Stimulated activated CD4-positive, alpha-beta T cell treated with anti-CD3 and anti-CD28 coated beads, Interleukin-4, amount 100 ng/mL, for 4 hours (primary cell): ENCODE measurements at regions not wholly inside any gene's neighbourhood (a gene's known extent, or its start where the extent isn't known, plus 50 kb on each side); places are given as distances from the start of the nearest gene placed in this dataset.
"Not testable (repeated sequence)": the region's sequence is repeated elsewhere in the genome, so short reads cannot be mapped to it uniquely, and the experiment has no call there.

Source experiments
- DNase-seq, 2 experiments: peaks; one replicate each; pipeline ENCODE4 v3.0.0-alpha.2; 2020

GRCh38 chr4:53919535-53919934 is 144.9 kb downstream of the CHIC2 start:
- no peak for DNase-seq

- DNase-seq: no peak
Measured at GRCh38 chr4:53917729-53918128, 146.7 kb downstream of the CHIC2 start.

DNA sequence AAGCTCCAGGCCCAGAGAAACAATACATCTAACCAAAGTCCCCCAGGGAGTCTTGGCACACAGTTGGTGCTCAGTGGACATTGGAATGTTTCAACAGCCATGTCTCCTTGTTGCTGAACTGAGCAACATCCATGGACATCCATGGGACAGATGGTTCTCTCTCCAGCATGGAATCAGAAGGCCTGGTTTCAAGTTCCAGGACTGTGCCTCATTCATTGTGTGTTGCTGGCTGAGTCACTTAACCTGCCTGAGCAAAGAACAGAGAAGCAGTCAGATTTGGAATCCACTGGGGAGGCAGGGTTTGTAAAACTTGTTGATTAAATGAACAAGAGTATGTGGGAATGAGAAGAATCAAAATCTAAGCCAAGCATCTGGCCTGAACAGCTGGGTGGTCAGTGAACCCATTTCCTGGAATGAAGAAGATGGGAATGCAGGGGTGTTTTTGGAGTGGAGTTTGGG is 147.9 kb downstream of the CHIC2 start:
- no peak for DNase-seq

DNA sequence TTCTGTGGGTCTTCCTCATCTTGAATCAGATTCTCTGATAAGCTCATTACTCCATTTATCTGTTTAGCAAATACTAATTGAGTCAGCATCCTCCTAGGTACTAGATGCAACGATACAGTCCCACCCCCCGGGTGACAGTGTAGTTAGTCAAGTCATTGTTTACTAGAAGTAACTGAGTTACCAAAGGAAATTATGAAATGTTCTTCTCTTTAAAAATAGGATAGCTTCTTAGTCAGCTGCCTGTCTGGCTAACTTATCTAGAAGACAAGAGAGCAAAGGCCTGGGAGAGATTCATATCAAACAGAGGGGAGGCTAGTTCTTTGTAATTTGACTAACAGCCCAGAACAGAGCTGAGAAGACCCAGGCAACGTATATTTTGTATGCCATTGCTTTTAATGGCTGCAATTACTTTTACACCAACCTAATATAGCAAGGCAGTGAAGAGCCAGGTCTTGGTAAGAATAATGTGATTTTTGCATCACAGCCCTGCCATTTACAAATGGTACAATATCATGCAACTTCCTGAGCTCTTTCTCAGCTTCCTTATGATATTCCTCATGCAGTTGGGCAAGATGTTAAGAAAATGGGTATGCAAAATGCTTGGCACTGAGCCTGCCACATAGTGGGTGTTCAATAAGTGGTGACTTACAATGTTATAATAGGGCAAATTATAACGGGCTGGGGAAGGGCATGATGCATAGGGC is 149.9 kb downstream of the CHIC2 start:
- DNase-seq: no peak

GRCh38 chr4:53913771-53914170 is 150.6 kb downstream of the CHIC2 start:
- no peak for DNase-seq

DNA sequence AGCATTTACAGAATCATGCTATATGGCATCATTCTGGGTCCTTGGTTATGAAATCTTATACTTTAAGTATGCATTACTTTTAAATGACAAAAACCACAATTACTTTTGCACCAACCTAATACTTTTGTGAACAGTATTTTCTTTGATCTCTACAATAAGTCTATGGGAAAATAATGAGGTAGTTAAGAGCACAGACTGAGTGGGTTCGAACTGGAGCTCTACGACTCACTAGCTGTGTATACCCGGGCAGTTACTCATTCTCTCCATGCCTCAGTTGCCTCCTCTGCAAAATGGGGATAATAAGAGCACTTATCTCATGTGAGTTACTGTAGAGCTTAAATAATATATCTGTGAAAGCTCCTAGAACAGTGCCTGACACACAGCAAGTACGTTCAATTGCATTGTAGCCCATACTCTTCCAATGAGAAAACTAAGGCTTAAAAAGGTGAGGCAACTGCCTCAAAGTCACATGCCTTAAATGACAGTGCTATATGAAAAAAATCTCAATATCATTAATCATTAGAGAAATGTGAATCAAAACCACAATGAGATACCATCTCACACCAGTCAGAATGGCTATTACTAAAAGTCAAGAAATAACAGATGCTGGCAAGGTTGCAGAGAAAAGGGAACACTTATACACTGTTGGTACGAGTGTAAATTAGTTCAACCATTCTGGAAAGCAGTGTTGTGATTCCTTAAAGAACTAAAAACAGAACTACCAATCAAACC is 151.5 kb downstream of the CHIC2 start:
- DNase-seq: no peak

DNA sequence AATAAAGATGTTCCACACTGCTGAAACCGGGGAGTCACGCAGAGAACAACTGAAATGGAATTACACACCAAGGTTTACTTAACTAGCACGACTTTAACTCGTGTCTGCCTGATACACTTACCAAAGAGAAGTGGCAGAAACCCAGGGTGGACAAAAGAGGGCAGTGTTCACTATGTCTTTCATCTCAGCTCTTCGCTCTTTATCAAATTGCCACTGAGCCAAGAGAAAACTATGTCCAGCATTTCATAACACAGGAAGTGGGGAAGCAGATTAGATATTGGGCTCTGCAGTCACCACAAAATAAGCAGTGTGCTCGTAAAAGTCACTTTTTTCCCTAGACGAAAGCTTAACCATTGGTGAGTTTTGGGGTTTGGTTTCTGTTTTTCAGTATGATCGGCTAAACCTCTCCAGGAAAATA is 155.7 kb downstream of the CHIC2 start:
- no peak for DNase-seq

DNA sequence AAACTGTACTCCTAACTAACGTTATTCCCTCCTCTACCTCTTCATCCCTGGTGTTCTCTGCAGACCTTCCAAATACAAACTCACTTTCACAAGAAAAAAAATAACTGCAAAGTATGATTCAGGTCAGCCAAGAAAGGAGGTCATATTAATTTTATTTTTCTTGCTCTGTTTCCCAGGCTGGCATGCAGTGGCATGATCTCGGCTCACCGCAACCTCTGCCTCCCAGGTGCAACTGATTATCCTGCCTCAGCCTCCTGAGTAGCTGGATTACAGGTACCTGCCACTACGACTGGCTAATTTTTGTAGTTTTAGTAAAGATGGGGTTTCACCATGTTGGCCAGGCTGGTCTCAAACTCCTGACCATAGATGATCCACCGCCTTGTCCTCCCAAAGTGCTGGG is 156.6 kb downstream of the CHIC2 start:
- no peak for DNase-seq

GRCh38 chr4:53906606-53907190 is 157.7 kb downstream of the CHIC2 start:
- DNase-seq: no peak

- no peak for DNase-seq
Measured at GRCh38 chr4:53905941-53906377, 158.4 kb downstream of the CHIC2 start.

DNA sequence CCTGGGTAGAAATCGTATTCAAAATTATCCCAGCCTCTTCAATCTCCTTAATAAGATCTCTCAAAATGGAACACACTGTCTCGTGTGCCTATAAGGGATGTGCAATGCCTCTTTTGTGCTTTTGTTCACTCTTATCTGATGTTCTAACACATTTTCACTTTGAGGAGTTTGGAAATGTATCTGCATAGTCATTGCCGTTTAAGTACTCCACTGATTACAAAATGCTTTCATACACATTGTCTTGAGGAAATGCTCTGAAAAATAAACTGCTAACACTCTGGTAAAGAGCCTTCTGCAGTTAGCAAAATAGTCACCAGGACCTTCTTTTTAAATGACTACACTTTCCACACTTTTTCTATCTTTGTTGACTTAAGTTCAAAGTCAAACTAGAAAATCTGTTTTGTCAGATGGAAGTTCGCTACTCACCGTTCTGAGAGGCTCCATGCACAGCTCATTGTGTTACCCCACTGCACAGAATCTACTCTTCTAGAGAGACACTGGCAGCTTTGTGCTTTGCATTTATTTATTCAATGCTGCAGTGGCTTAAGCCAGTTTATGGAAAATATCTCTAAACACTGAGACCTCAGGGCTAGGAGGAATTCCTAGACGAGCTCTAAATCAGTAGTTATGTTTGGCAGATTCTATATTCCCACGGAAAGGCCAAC is 159.0 kb downstream of the CHIC2 start:
- no peak for DNase-seq

GRCh38 chr4:53902786-53903185 is 161.6 kb downstream of the CHIC2 start:
- no peak for DNase-seq

GRCh38 chr4:53900271-53900649 is 164.1 kb downstream of the CHIC2 start:
- DNase-seq: no peak

GRCh38 chr4:53899586-53900270 is 164.7 kb downstream of the CHIC2 start:
- no peak for DNase-seq

DNA sequence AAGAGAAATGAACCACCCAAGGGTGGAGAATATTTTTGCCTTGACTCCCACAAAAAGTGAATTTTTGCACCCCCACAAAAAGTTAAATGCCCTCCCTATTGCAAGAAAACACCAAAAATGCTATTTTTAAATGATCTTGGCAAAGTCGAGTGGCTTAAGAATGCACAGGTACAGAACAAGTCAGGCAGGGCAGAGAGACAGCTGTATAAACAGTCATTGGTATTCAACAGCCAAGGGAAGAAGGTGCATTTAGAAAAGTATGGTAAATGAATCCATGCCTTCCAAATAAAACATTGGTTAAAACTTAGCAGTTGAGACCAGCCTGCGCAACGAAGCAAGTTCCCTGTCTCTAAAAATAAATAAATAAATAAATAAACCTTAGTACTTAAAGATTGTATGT is 169.3 kb downstream of the CHIC2 start:
- DNase-seq: no peak

- no peak for DNase-seq
Measured at GRCh38 chr4:53890461-53890860, 173.9 kb downstream of the CHIC2 start.

DNA sequence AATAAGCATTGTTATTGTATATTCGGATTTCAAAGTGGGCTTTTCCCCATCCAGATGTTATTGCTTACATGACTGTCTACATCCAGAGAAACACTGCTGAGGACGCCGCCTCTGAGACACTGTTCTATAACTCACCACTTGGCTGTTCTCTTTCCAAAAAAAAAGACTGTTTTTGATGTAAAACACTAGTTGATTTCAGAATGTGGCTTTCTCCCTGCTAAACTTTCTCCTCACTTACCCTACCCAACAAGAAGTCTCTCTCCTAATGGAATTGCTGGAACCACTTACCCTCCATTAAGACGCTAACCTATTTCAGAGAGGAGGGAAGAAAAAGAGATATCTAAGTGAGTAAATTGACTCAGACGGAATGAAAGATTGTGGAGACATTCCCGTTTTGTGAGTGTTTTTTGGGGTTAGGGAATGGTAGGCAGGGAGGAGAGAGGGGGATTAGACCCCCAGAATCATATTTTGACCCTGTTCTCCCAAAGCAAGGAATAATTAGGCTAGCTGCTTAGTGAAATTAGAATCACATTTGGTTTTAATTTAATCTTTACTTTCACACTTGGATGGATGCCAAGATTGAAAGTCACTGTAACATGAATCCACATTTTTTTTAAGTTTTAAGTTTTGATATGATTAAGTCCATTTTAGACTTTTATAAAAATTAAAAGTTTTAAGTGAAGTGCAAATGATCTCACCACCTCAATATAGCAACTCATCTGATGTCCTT is 174.9 kb downstream of the CHIC2 start:
- DNase-seq: no peak

- DNase-seq: no peak
Measured at GRCh38 chr4:53886090-53886489, 178.3 kb downstream of the CHIC2 start.

GRCh38 chr4:53885668-53886067 is 178.7 kb downstream of the CHIC2 start:
- no peak for DNase-seq

DNA sequence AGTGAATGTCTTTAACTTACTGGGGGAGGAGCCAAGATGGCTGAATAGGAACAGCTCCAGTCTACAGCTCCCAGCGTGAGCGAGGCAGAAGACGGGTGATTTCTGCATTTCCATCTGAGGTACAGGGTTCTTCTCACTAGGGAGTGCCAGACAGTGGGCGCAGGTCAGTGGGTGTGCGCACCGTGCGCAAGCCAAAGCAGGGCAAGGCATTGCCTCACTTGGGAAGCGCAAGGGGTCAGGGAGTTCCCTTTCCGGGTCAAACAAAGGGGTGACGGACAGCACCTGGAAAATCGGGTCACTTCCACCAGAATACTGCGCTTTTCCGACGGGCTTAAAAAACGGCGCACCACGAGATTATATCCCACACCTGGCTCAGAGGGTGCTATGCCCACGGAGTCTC is 187.3 kb downstream of the CHIC2 start:
- not testable (repeated sequence) for DNase-seq

DNA sequence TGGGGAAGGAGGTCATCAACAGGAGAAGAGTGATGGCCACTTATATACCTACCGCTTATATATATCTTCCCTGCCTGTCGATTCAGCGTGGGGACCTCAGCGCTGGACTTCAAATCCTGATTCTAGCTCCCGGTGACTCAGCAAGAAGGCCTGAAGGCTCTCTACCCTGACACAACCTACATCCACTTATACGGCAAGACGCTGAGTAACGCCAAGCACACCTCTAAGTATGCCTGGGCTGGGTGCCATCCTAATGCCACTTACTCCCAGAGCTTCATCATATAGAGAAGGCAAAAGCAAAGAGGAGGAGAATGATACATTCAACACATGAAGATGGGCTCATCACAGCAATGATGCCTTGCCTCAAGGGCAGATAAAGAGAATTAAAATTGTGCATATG is 198.3 kb downstream of the CHIC2 start:
- DNase-seq: no peak

DNA sequence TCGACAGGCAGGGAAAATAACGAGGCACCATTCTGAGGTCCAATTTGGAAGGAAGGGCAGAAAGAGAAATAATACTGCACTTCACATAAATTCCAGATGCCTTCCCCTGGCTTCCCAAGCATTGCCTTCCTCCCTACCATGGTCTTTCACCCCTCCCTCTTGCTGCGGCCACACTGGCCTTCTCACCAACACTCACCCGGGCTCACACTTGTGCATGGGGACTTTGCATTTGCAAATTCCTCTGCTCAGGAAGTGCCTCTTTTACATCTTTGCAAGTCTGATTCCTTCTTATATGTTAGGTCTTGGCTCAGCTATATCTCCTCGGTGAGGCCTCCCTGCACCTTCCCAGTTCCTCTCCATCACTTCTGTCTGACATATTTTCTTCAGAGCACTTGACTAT is 199.4 kb downstream of the CHIC2 start:
- DNase-seq: no peak
